DMS 273 (cell line): ENCODE measurements at regions not wholly inside any gene's neighbourhood (a gene's known extent, or its start where the extent isn't known, plus 50 kb on each side); places are given as distances from the start of the nearest gene placed in this dataset.

Source experiments
- DNase-seq: peaks from one replicate; lab custom pipeline; 2025; ENCODE audit not compliant: unreplicated experiment; lab: John Stamatoyannopoulos, UW

DNA sequence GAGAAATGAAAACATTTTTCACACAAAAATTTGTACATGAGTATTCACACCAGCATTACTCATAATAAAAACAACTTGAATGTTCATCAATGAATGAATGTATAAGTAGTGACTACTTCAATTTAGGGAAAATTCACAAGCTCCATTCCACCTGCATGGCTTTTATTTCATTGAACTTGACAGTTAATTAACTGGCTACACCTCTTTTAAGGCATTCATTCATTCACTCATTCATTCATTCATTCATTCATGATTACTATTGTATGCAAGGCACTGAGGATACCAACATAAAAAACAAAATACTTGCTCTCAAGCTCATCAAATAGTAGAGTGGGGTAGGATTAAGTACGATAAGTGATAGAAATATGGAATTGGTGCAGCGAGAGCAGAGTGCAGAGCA, 198.3 kb upstream of the DLGAP1 start:
- DNase-seq, result no peak

DNA sequence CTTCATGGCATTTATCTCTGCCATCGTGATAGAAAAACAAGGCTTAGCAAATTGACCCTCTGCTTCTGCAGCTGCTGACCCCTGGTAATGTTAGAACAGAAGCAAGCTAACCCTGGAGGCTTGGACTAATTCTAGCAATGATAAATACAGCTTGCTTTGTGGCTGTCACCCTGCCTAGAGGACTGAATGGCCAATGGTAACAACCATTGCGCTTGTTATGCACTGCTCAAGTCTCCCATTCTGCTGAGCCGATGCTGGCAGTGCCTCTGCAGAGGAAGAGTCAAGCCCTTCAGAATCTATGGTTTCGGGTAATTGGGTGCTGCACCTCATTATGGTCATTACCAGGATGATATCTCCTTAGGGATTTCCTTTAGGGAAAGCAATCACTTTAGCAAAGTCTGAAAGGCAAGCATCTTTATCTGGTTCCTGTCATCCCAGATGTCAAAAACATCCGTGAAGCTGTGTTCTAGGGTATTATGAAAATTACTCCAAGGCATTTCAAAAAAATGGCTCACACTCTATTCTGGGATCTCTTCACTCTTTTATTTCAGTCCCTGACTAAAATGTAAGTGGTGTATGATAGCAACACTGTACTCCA, 186.8 kb upstream of the DLGAP1 start:
- DNase-seq, result no peak

DNA sequence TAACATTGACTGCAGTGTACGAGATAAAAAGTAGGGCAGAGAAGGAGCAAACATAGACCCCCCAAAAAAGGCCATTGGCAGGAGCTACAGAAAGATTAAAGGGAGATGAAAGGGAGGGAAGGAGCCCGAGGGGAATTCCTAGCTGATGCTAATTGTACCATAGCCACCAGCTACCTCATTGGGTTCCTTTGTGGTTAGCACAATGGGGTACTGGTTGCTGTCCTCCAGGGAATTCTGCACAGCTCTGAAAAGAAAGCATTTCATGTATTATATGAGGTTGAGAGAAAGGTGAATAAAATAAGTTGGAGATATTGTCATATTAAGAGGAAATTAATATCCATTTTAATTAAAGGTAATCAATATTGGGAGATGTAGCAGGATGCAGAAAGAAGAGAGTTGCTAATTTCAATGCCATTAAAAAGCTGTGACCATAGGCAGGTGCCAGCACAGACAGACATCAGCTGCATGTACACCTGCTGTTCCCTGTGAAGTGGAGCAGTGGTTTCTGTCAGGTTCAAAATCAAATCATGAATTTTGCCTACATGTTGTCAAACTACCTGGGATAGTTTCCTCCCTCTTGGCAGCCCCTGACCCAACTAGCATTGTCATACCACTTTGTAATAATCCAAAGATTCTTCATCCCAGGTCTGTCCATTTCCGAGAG, 185.4 kb upstream of the DLGAP1 start:
- no peak for DNase-seq

DNA sequence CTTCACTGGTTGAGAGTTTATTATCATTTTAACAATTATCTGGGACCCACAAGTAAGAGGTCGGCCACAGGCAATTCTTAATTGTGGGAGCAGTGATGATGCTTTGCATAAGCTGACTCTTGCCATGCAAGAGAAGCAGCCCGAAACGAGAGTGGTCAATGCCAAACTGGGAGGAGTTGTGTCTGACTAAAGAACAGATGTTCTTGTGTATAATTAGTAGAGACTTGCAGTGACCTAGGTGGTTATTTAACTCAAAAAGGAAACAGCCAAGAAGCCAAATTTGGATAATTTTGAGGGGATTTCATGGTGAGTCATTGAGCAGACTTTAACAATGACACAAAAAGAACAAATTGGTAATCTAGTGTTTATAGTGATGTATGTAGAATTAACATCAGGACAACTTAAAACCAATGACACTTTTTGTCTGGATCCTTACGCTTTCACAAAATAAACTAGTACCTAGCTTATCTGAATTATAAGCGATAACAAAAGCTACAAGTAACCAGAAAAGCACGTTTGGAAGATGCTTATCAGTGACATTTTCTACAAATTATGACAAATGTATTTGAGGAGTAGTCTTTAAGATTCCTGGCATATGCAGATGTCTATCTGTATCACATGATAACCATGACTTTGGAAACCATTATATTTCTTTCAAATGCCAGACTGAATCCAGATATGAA, 184.7 kb upstream of the DLGAP1 start:
- peak; percentile 86 for DNase-seq

DNA sequence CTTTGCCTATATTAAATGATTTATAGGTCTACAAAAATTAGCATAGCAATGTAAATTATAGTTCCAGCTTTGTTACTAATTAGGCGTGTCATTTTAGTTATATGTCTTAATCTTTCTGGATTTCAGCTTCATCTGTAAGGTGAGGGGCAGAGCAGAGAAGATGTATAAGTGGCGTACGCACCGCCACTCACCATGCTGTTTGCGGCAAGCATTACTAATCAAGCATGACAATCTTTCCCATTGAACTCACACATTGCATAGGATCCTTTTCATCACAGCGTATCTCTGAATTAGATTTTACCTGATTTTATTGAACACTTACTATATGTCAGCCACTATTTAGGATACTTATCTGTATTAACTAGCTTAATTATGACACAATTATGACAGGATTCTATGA, 183.6 kb upstream of the DLGAP1 start:
- no peak for DNase-seq

DNA sequence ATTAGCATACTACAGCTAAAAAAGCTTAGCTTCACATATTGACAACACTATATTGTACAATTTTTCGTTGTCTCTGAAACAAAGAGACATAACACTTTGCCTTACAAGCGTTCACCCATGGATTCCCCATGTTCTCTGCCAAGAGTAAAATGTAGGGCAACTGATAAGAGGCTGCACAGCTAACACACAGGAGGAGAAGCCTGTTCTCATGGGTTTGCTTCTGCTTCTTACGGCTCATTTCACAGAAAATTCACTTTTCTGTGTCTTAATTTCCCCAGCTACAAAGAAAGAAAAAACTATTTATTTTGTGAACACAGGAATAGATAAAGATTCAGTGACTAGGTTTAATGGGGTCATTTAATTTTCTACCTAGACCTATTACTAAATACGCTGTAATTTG, 182.8 kb upstream of the DLGAP1 start:
- no peak for DNase-seq

DNA sequence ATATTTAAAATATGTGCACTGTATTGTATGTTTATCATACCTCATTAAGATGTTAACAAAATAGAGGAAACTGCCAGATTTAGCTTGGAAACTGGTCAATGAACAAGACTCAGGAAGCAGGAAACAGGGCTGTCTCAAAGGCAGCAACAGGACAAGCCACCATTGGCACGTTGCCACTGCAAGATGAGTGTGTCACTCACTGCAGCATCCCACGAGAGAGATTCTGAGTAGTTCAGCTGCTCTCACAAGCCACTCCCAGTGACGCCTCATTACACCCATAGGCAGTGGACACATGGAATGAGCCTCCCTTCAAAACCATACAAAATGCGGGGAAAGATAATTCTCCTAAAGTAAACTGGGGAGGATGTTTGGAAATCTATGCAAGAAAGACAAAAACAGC, 181.9 kb upstream of the DLGAP1 start:
- DNase-seq, result peak; percentile 41

DNA sequence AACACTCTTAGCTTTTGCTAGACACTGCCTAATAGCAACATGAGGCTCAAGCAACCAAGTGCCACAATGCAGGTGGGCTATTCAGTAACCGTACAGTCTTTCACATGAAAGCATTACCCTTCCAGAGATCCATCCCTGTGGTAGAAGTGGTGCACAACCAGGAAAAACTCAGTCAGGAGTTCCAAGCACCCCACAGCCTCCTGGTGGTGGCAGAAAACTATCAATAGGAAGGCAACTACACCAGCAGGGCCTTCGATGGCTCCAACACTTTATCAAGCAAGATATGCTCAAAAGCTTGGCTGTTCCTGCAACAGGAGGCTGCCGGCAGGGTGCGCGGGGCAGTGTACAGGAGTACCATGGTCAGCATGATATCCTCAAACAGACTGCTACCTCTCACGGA, 176.1 kb upstream of the DLGAP1 start:
- DNase-seq, result no peak

DNA sequence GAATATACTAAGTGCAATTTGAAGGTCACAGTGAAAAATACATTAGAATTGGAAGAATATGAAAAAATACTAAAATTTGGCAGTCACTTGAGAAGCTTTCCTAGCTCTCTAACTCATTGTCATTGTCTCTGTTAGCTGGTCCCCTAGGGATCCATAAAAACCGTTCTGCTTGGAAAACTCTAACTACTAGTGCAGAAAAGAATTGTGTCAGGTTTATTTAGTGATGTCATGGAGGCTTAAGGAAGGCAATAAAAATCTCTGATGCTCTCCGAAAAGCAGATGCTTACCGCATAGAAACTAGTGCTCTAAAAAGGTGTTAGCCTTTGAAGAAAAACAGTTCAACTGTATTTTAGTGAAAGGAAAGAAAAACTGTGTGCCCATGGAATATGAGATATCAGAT, 150.1 kb upstream of the DLGAP1 start:
- peak; percentile 2 for DNase-seq

DNA sequence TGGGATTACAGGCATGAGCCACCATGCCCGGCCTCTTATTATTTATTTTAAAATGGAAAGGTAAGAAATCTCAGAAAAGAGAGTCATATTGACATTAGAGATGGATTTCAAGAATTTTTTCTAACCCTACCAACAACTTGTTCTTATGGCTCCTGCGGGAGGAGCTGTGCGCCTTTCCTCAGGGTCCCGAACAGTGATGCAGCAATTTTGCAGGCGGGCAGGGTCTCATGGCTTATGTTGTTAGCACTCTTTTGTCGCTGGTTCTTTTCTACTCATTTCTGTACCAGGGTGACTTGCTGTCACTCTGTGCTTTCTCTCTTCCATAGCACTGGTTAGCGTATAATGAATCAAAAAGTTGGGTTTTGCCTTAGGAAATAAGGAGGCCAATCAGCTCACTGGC, 148.8 kb upstream of the DLGAP1 start:
- peak; percentile 2 for DNase-seq

DNA sequence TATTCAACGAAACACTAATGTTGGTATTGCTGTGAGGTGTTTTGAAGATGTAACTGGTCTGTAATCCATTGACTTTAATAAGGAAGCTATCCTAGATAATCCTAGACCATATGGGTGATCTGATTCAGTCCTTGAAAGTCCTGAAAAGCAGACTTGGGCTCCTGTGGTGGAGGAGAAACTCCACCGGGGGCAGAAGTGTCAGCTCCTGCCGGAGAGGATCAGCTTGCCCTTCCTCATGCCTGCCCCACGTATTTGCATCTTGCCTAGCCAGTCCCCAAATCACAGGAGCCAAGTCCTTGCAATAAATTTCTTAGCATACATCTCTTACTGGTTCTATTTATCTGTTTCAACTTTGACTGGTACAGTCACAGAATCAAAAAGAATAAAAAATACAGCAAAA, 144.2 kb upstream of the DLGAP1 start:
- DNase-seq, result peak; percentile 54

DNA sequence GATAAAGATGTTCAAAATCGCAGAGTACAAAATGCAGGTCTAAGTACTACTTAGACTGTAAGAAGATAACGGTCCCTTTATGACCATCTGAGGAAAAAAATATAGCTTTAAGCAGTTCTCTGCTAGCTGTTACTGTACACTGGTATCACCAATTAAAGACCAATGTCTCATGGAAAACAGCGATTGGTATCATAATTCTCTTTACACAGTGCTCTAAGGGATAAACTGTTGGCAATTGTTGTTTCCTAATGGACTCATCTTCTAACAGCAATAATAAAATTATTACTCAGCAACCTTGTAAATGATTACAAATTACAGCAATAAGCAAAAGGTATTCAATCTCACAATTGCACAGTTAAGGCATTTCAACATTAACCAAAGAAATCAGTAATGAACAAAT, 142.2 kb upstream of the DLGAP1 start:
- no peak for DNase-seq

DNA sequence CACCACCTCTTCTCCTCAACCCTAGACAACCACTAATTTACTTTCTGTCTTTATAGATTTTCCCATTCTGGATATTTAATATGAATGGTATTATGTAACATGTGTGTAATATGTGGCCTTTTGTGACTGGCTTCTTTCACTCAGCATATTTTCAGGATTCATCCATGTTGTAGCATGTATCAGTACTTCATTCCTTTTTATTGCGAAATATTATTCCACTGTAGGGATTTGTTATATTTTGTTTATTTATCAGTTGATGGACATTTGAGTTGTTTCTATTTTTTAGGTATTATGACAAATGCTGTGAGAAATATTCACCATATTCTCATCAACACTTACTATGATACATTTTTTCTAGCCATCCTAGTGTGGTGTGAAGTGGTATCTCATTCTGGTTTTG, 138.8 kb upstream of the DLGAP1 start:
- DNase-seq, result no peak

DNA sequence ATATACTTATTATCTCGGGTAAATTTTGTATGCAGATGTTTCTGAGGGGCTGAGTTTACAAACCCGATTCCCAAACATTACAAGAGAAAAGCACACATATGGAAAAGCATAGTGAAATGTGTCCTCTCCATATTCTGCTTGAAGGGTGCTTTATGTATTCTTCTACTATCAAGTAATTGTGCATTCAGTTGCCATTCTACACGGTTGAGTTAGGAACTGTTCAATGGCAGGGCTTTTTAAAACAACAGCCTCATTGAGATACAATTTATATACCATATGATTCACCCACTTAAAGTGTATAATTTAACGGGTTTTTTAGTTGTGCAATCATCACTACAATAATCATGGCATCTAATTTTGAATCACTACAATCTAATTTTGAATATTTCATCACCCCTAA, 138.4 kb upstream of the DLGAP1 start:
- no peak for DNase-seq

DNA sequence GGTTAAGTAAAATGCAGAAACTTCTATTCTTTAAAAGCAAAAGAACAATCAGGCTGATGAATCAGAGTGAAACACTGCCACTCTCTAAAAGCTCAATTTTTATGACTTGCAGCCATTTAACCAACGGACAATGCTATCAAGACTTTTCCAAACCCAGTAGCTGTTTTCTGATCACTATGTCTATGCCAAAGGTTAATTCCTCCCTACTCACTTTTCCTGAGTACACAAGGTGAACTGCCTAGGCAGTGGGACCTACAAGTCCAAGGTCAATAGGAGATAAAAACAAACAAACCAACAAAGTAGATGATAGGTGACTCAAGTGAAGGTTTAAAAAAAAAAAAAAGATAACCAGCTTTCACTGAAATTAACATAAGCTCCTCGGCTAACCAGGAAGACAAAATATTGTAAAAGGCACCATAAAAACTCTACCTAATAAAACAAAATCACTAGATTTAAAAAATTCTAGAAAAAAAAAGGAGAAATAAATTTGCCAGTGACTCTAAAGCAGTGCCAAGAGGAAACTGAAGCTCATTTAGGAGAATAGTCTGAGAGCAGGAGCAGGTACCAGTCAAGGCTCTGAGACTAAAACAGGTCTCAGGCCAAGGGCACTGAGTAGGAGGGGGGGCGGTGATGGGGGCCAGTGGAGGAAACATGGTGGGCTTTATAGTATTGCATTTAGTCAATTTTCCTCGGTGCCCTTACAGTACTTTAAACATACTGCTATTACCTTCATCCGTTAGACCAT, 134.1 kb upstream of the DLGAP1 start:
- DNase-seq, result no peak

DNA sequence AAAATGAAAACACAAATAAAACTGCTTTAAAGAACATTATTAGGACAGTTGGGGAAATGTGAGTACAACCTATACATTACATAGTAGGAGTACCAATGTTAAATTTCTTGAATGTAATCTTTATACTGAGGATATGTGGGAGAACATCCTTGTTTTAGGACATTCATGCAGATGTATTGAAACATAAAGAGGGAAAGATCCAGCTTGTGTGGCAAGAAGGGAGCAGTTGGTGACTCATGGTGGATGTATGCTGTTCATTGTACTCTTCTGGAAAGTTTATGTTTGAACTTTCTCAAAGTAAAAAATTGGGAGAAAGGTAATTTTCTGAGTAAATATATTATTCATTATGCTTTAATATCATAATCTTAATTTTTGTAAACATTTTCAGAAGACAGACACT, 132.1 kb upstream of the DLGAP1 start:
- DNase-seq, result no peak

DNA sequence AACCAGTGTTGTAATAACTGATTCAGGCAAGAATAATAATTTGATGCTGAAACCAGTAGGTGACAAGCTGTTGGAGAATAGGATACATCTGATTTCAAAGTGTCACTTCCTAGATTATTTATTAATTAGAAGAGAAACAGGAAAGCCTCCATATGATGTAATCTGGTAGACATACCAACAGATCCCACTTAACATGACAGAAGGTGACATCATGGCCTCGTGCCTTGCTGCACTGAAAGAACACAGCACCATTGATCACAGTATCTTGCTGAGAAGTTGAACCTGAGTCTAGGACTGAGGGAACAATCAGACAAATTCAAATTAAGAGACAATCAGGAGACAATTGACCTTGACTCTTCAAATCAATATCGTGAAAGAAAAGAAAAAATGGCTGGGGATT, 131.6 kb upstream of the DLGAP1 start:
- peak; percentile 4 for DNase-seq

DNA sequence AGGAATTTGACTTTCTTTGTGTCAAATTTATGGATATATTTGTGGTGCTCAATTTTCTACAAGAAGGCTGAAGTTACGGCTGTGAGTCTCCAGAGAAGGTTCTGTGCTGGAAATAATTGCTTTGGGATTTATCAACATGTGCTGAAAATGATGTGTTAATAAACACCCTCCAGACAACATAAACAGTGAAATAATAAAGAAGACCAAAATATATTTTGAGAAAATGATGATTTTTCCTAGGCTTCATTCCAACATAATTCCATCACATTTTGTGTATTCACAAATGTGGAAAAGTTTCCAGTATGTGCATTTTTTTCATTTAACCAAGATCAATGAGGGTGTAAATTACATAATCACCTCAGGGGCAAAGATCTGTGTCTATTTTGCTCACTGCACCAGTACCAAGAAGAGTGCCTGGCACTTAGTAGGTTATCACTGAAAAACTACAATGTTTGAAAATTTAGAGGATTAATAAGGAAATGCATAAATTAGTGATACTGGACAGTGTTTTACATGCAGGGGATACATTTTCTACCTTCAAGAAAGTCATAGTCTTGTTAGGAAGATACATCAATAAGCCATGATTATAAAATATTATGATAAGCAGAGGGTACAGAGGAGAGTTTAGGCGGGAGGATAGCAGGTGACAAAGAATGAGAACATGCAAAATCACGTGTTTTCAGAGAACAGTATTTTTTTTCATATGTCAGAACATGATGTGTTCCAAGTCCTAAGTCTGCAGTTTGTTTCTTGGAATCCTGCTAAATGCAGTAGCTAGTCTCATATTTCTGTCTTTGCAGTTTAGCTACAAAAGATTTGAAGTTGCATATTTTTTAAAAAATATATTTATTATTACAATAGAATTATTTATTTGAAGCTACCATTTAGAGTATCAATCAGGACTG, 127.6 kb upstream of the DLGAP1 start:
- DNase-seq, result no peak

DNA sequence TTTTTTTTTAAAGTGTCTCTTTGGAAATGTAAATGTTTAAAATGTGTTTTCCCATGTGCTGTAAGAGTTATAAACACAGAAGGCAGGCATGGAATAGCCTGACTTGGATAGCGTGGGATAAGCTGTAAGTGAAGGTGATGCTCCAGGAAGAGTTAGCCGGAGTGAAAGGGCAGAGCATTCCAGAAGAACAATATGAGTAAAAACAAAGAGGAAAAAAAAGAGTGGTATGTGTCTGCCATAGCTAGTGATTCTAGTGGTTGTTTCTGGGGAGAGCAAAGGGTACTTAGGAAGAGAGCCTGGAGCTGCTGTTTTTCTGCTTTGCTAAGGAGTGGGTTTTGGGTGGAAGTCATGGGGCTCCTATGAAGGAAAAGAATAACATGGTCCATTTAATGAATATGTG, 126.9 kb upstream of the DLGAP1 start:
- DNase-seq, result no peak

DNA sequence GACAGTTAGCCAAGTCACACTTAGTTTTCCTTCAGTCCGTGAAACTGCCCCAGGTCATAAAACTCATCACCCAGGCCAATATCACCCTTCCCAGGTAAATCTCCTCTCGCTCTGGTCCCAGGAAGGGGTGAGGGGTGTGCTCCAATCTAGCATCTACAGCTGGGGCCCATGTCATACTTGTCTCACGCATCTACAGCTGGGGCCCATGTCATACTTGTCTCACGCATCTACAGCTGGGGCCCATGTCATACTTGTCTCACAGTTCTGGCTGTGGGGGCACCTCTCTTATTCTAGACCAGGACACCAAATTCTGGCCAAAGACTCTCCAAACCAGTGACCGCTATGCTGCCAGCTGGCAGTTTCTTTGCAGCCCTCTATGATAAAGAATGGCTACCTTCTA, 123.3 kb upstream of the DLGAP1 start:
- no peak for DNase-seq

DNA sequence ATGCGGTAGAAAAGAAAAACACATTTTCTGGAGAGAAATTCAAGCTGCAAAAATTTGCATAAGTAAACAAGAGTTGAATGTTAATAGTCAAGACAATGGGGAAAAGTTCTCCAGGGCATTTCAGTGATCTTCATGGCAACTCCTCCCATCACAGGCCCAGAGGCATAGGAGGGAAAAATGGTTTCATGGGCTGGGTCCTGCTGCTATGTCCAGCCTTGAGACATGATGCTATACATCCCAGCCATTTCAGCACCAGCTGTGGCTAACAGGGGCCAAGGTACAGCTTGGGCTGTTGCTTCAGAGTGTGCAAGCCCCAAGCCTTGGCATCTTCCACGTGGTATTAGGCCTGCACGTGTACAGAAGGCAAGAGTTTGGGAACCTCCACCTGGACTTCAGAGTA, 118.6 kb upstream of the DLGAP1 start:
- no peak for DNase-seq
